Right lobe of liver (tissue), 4 donors: ENCODE measurements at regions not wholly inside any gene's neighbourhood (a gene's known extent, or its start where the extent isn't known, plus 50 kb on each side); places are given as distances from the start of the nearest gene placed in this dataset.

Experiments used
- POLR2A ChIP-seq: fragments of 450-650 bp; IDR thresholded peaks from one replicate; pipeline ENCODE4 v1.6.1; 2017; ENCODE audit warnings: antibody characterized with exemption, mild to moderate bottlenecking
- TF ChIP-seq, protein P1 (sequence below), 4 donors: fragments of 200-600 bp in 3 of 4; fragments of 450-650 bp in 1 of 4; IDR thresholded peaks; one replicate each; pipeline versions ENCODE4 v1.5.1 to v1.8.0; 2016 to 2022; ENCODE audit warnings: antibody characterized with exemption in 4 of 4, mild to moderate bottlenecking in 2 of 4
- donor health status: DM: no; HTN: no; CAD: no.
- donor health status: DM: no; HTN: no; CAD: no.
- donor health status: DM: no; HTN: yes; CAD: no.

DNA sequence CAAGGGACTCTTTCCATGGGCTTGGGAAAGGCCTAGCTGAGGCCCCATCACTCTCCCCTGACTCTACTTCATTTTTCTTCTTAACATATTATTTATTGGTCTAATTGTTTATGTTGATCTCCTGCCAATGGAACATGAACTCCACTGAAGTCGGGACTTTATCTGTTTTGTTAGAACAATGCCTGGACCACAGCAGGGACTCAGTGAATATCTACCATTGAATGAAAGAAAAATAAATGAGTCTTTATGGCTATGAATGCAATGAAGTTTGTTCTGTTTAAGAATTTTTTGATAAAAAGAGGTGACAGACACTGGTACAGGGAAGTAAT, 112.3 kb downstream of the ADAMTS15 start:
- TF ChIP-seq, protein P1, sequence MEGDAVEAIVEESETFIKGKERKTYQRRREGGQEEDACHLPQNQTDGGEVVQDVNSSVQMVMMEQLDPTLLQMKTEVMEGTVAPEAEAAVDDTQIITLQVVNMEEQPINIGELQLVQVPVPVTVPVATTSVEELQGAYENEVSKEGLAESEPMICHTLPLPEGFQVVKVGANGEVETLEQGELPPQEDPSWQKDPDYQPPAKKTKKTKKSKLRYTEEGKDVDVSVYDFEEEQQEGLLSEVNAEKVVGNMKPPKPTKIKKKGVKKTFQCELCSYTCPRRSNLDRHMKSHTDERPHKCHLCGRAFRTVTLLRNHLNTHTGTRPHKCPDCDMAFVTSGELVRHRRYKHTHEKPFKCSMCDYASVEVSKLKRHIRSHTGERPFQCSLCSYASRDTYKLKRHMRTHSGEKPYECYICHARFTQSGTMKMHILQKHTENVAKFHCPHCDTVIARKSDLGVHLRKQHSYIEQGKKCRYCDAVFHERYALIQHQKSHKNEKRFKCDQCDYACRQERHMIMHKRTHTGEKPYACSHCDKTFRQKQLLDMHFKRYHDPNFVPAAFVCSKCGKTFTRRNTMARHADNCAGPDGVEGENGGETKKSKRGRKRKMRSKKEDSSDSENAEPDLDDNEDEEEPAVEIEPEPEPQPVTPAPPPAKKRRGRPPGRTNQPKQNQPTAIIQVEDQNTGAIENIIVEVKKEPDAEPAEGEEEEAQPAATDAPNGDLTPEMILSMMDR (IDR thresholded peaks at IDR 0.05): no peak
- no peak for TF ChIP-seq POLR2A
